Fibroblast of lung (primary cell): ENCODE measurements at regions not wholly inside any gene's neighbourhood (a gene's known extent, or its start where the extent isn't known, plus 50 kb on each side); places are given as distances from the start of the nearest gene placed in this dataset.

Source experiments
- EZH2 ChIP-seq: IDR thresholded peaks from 2 replicates; pipeline ENCODE4 v1.5.1; 2012; ENCODE audit warnings: low read length, control low read depth, mild to moderate bottlenecking; ENCODE audit errors: missing control alignments
- TF ChIP-seq, protein P1 (sequence below), 2 donors: IDR thresholded peaks in 1 of 2; conservative IDR thresholded peaks in 1 of 2; 1 replicate in 1 of 2; 2 replicates in 1 of 2; pipeline ENCODE4 v1.5.1; 2011 to 2012; ENCODE audit warnings: low read length in 2 of 2, control low read depth in 1 of 2, inconsistent platforms in 1 of 2, low read depth in 1 of 2, mild to moderate bottlenecking in 1 of 2

DNA sequence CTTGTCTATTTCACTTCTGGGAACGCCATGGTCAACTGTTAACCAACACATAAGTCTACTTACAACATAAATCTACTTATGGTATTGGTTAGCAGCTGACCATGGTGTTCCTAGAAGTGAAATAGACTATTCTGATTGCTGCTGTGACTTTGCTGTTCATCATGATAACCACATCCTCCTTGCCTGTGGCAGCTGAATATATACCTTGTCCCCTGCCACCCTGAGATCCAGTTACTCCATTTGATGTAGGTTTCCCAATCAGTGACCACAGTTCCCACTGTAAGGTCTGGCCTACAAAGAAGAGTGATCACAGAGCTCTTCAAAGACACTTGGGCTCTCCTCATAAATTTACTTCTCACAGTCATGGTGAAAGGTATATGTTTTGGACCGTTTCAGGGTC lies 66.8 kb upstream of the ALDH1A3 start:
- no peak for TF ChIP-seq EZH2
- TF ChIP-seq, protein P1, sequence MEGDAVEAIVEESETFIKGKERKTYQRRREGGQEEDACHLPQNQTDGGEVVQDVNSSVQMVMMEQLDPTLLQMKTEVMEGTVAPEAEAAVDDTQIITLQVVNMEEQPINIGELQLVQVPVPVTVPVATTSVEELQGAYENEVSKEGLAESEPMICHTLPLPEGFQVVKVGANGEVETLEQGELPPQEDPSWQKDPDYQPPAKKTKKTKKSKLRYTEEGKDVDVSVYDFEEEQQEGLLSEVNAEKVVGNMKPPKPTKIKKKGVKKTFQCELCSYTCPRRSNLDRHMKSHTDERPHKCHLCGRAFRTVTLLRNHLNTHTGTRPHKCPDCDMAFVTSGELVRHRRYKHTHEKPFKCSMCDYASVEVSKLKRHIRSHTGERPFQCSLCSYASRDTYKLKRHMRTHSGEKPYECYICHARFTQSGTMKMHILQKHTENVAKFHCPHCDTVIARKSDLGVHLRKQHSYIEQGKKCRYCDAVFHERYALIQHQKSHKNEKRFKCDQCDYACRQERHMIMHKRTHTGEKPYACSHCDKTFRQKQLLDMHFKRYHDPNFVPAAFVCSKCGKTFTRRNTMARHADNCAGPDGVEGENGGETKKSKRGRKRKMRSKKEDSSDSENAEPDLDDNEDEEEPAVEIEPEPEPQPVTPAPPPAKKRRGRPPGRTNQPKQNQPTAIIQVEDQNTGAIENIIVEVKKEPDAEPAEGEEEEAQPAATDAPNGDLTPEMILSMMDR (conservative IDR thresholded peaks at IDR 0.05 in 1 of 2, IDR thresholded peaks at IDR 0.05 in 1 of 2; ENCODE audit: low read depth in 1 of 2, low read length in 2 of 2) = no peak
